ENCODE measurements at regions not wholly inside any gene's neighbourhood (a gene's known extent, or its start where the extent isn't known, plus 50 kb on each side); places are given as distances from the start of the nearest gene placed in this dataset.
"Not testable (repeated sequence)": the region's sequence is repeated elsewhere in the genome, so short reads cannot be mapped to it uniquely, and the experiment has no call there.

- no peaks in the 10 kb centered on the region for H3K9me3 Mint-ChIP-seq
- no peak overlapping the region for H3K4me3 Mint-ChIP-seq
- H3K27ac Mint-ChIP-seq: no peak overlapping the region
- H3K36me3 Mint-ChIP-seq: no peaks in the 10 kb centered on the region
- POLR2A ChIA-PET: no interaction called here
- no peaks in the 10 kb centered on the region for H3K4me1 Mint-ChIP-seq
- no peak for DNase-seq
- no peak for ATAC-seq (ENCODE audit: low read depth)
- no peaks in the 10 kb centered on the region for H3K27me3 Mint-ChIP-seq
These were observed 505.4 kb downstream of the TMEM114 start for GRCh38 chr16:8084882-8085281.

DNA sequence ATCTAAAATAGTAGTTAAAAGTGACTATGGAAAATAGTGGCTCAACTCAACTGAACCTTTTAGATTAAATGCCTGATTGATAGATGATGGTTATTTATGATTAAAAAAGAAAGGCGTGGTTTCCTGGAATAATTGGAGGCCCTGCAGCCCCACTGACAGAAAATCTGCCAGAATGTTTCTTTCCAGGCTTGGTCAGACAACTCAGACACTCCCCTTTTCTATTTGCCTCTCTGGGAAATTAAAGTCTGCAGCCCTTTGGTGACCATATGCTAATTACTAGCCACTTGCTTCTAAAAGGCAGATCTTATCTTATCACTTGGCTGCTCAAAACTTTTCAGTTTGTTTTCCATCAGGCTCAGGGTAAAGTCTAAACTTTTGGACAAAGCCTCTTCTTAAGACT, 506.0 kb downstream of the TMEM114 start:
- ATAC-seq (ENCODE audit: low read depth) (no peak), DNase-seq (no peak)
- H3K4me3 Mint-ChIP-seq: no peak overlapping the region
- H3K4me1 Mint-ChIP-seq: no peaks in the 10 kb centered on the region
- no peaks in the 10 kb centered on the region for H3K27me3 Mint-ChIP-seq
- POLR2A ChIA-PET: no interaction called here
- no peaks in the 10 kb centered on the region for H3K36me3 Mint-ChIP-seq
- no peaks in the 10 kb centered on the region for H3K9me3 Mint-ChIP-seq
- no peak overlapping the region for H3K27ac Mint-ChIP-seq

- Mint-ChIP-seq H3K4me1 (no peaks in the 10 kb centered on the region), H3K36me3 (no peaks in the 10 kb centered on the region), H3K27ac (no peak overlapping the region), H3K27me3 (no peaks in the 10 kb centered on the region), H3K9me3 (no peaks in the 10 kb centered on the region), H3K4me3 (no peak overlapping the region)
- POLR2A ChIA-PET: no interaction called here
- ATAC-seq (ENCODE audit: low read depth) (no peak), DNase-seq (no peak)
These were observed 506.8 kb downstream of the TMEM114 start for GRCh38 chr16:8083560-8083959.

GRCh38 chr16:8080817-8081216, 509.5 kb downstream of the TMEM114 start:
- Mint-ChIP-seq H3K4me1 (no peaks in the 10 kb centered on the region), H3K27me3 (no peaks in the 10 kb centered on the region), H3K36me3 (no peaks in the 10 kb centered on the region), H3K9me3 (peaks cover 3% of the 10 kb centered on the region), H3K27ac (no peak overlapping the region), H3K4me3 (no peak overlapping the region)
- POLR2A ChIA-PET: no interaction called here
- ATAC-seq (ENCODE audit: low read depth) (no peak), DNase-seq (no peak)

DNA sequence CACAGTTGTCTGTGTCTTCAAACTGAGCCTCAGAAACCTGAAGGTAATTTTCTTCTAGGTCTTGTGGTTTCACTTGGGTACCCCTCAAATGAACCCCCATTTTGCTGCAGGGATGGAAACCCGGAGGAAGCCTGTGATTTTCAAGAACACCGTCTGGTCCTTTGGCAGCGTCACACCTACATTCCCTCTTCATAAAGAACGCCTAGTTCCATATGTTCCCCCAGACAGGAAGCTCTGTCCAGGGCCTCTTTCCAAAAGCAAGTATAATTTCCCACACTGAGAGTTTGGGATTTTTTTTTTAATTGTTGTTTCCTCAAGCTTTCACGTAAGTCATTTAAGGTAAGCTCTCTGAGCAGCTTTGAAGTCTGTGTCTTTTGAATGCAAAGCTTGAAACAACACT, 515.0 kb downstream of the TMEM114 start:
- no peaks in the 10 kb centered on the region for H3K4me1 Mint-ChIP-seq
- peaks cover 6% of the 10 kb centered on the region for H3K9me3 Mint-ChIP-seq
- no peak overlapping the region for H3K27ac Mint-ChIP-seq
- DNase-seq (no peak), ATAC-seq (ENCODE audit: low read depth) (no peak)
- no peaks in the 10 kb centered on the region for H3K27me3 Mint-ChIP-seq
- H3K36me3 Mint-ChIP-seq: no peaks in the 10 kb centered on the region
- POLR2A ChIA-PET: no interaction called here
- H3K4me3 Mint-ChIP-seq: no peak overlapping the region

- POLR2A ChIA-PET: no interaction called here
- H3K27ac Mint-ChIP-seq: no peak overlapping the region
- ATAC-seq (ENCODE audit: low read depth) (no peak), DNase-seq (no peak)
- no peak overlapping the region for H3K4me3 Mint-ChIP-seq
- no peaks in the 10 kb centered on the region for H3K27me3 Mint-ChIP-seq
- no peaks in the 10 kb centered on the region for H3K36me3 Mint-ChIP-seq
- H3K9me3 Mint-ChIP-seq: peaks cover 14% of the 10 kb centered on the region
- no peaks in the 10 kb centered on the region for H3K4me1 Mint-ChIP-seq
These were observed 519.8 kb downstream of the TMEM114 start for GRCh38 chr16:8070506-8070905.

DNA sequence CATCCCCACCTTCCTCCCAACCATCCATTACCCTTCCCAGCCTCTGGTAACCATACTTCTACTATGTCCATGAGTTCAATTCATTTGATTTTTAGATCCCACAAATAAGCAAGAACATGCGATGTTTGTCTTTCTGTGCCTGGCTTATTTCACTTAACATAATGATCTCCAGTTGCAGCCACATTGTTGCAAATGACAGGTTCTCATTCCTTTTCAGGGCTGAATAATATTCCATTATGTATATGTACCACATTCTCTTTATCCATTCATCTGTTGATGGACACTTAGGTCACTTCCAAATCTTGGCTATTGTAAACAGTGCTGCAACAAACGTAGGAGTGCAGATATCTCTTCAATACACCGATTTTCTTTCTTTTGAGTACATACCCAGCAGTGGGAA, 522.1 kb downstream of the TMEM114 start:
- H3K27ac Mint-ChIP-seq; H3K36me3 Mint-ChIP-seq; DNase-seq; POLR2A ChIA-PET; H3K4me3 Mint-ChIP-seq; ATAC-seq (ENCODE audit: low read depth); H3K27me3 Mint-ChIP-seq; H3K4me1 Mint-ChIP-seq: not testable (repeated sequence)
- H3K9me3 Mint-ChIP-seq: peaks cover 21% of the 10 kb centered on the region

DNA sequence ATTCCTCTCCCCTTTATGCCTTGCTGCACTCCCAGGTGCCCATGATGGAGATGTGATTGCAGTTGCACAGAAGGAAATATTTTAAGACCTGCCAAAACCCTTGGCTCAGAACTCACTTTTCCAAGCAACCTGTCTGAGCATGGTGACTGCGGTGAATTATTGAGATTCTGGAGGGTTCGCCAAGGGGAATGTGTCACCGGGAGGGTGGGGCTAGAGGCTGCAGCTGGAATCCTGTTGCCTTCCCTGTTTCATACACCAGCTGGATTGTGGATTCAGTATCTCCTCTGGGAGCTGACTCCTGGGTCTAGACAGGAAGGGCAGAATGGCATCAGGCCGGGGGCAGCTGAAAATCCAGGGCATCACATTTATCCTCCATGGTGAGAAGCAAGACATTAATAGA, 527.2 kb downstream of the TMEM114 start:
- Mint-ChIP-seq H3K27ac (no peak overlapping the region), H3K4me1 (no peaks in the 10 kb centered on the region), H3K36me3 (no peaks in the 10 kb centered on the region), H3K27me3 (no peaks in the 10 kb centered on the region), H3K4me3 (no peak overlapping the region), H3K9me3 (peaks cover 18% of the 10 kb centered on the region)
- ATAC-seq (ENCODE audit: low read depth): no peak
- POLR2A ChIA-PET: no interaction called here
- DNase-seq: no peak

GRCh38 chr16:8062677-8063076, 527.6 kb downstream of the TMEM114 start:
- POLR2A ChIA-PET: no interaction called here
- no peaks in the 10 kb centered on the region for H3K36me3 Mint-ChIP-seq
- DNase-seq (no peak), ATAC-seq (ENCODE audit: low read depth) (no peak)
- no peaks in the 10 kb centered on the region for H3K4me1 Mint-ChIP-seq
- H3K27me3 Mint-ChIP-seq: no peaks in the 10 kb centered on the region
- peaks cover 17% of the 10 kb centered on the region for H3K9me3 Mint-ChIP-seq
- H3K27ac Mint-ChIP-seq: no peak overlapping the region
- H3K4me3 Mint-ChIP-seq: no peak overlapping the region

DNA sequence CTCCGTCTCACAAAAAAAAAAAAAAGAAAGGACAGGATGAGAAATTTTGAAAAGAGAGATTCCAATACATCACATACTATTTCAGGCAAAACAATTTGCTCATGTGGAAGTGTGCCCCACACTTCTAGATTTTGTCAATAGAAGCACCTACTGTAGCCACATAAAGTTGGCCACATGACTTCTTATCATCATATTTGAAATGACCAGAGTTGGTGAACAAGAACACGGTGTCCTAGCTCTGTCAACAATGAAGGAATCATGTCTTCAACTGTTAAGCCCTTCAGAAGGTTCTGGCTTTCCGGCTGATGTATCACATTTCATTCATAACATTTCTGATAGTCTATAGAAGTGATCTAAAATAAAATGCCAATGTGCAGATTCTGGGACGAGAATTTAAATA, 534.5 kb downstream of the TMEM114 start:
- POLR2A ChIA-PET: no interaction called here
- ATAC-seq (ENCODE audit: low read depth) (no peak), DNase-seq (no peak)
- H3K27me3 Mint-ChIP-seq: no peaks in the 10 kb centered on the region
- no peaks in the 10 kb centered on the region for H3K36me3 Mint-ChIP-seq
- peaks cover 4% of the 10 kb centered on the region for H3K9me3 Mint-ChIP-seq
- no peaks in the 10 kb centered on the region for H3K4me1 Mint-ChIP-seq
- no peak overlapping the region for H3K4me3 Mint-ChIP-seq
- H3K27ac Mint-ChIP-seq: no peak overlapping the region

DNA sequence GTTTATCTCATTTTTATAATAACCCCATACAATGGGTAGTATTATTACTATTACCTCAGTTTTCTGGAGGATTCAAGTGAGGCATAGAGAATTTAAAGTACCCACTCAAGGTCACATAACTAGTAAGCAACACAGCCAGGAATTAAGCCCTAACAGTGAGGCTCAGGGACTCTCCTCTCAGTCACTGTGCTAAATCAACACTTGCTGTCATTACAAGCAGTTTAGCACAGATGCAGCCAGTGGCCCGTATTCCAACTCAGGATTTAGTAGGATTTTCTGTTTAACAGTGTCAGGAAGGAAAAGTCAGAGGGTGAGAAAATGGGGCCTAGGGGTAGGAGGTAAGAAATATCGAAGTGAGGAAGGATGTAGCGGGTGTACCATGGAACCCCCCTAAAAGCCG, 536.9 kb downstream of the TMEM114 start:
- no peaks in the 10 kb centered on the region for H3K4me1 Mint-ChIP-seq
- H3K27me3 Mint-ChIP-seq: no peaks in the 10 kb centered on the region
- H3K9me3 Mint-ChIP-seq: peaks cover 4% of the 10 kb centered on the region
- H3K27ac Mint-ChIP-seq: no peak overlapping the region
- DNase-seq (no peak), ATAC-seq (ENCODE audit: low read depth) (no peak)
- POLR2A ChIA-PET: no interaction called here
- H3K4me3 Mint-ChIP-seq: no peak overlapping the region
- H3K36me3 Mint-ChIP-seq: no peaks in the 10 kb centered on the region

GRCh38 chr16:8048433-8048832, 541.9 kb downstream of the TMEM114 start:
- DNase-seq: no peak
- Mint-ChIP-seq H3K27me3 (no peaks in the 10 kb centered on the region), H3K36me3 (no peaks in the 10 kb centered on the region), H3K4me3 (no peak overlapping the region), H3K27ac (no peak overlapping the region), H3K4me1 (no peaks in the 10 kb centered on the region), H3K9me3 (peaks cover 16% of the 10 kb centered on the region)
- POLR2A ChIA-PET: no interaction called here
- ATAC-seq (ENCODE audit: low read depth): no peak

DNA sequence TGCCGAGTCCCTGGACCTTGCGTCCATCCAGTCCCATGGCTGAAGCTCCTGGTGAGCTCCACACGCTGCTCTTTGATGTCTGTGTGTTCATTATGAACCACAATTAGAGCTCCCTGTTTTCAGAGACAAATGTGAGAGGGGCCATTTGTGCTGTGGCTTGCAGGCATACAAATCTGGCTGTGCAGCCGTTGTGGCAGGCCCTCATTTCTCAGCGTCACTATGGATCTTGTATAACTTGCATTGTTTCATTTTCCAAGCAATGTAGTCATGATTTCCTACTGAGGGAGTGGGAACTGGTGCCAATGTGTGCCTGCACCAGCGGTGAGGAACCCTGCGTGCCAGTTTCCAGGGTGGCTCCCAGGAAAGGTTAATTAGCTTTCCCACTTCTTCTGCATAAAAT, 542.6 kb downstream of the TMEM114 start:
- ATAC-seq (ENCODE audit: low read depth): no peak
- Mint-ChIP-seq H3K27ac (no peak overlapping the region), H3K27me3 (no peaks in the 10 kb centered on the region), H3K4me3 (no peak overlapping the region), H3K4me1 (no peaks in the 10 kb centered on the region), H3K9me3 (peaks cover 17% of the 10 kb centered on the region), H3K36me3 (no peaks in the 10 kb centered on the region)
- no peak for DNase-seq
- POLR2A ChIA-PET: no interaction called here

- Mint-ChIP-seq H3K4me3 (no peak overlapping the region), H3K4me1 (no peaks in the 10 kb centered on the region), H3K36me3 (no peaks in the 10 kb centered on the region), H3K27me3 (no peaks in the 10 kb centered on the region), H3K27ac (no peak overlapping the region), H3K9me3 (peaks cover 19% of the 10 kb centered on the region)
- no peak for ATAC-seq (ENCODE audit: low read depth)
- POLR2A ChIA-PET: no interaction called here
- DNase-seq: no peak
These were observed 545.5 kb downstream of the TMEM114 start for GRCh38 chr16:8044796-8045195.

- POLR2A ChIA-PET: no interaction called here
- H3K9me3 Mint-ChIP-seq: peaks cover 9% of the 10 kb centered on the region
These were observed 557.9 kb downstream of the TMEM114 start for GRCh38 chr16:8032406-8032805.

More at GRCh38 chr16:8032406-8032805, 557.9 kb downstream of the TMEM114 start:
- H3K4me3 Mint-ChIP-seq: no peak overlapping the region
- no peaks in the 10 kb centered on the region for H3K36me3 Mint-ChIP-seq
- DNase-seq (no peak), ATAC-seq (ENCODE audit: low read depth) (no peak)
- H3K4me1 Mint-ChIP-seq: no peaks in the 10 kb centered on the region
- H3K27me3 Mint-ChIP-seq: no peaks in the 10 kb centered on the region
- H3K27ac Mint-ChIP-seq: no peak overlapping the region

Data from activated naive CD8-positive, alpha-beta T cell treated with anti-CD3 and anti-CD28 coated beads, Interleukin-2, amount 10 ng/mL, durations not matched to agents 7 days and 5 days (primary cell).